H1 (cell line): ENCODE measurements at regions not wholly inside any gene's neighbourhood (a gene's known extent, or its start where the extent isn't known, plus 50 kb on each side); places are given as distances from the start of the nearest gene placed in this dataset.

Source experiments
- CTCF ChIA-PET: fragments of 300-600 bp; sonication (Branson Sonifier 250); formaldehyde crosslinking; loops from one replicate; lab custom pipeline; 2021; ENCODE audit not compliant: partially characterized antibody; lab: Charles Lee
- POLR2A ChIA-PET: fragments of 300-600 bp; sonication (Branson Sonifier 250); formaldehyde crosslinking; loops from one replicate; lab custom pipeline; 2021; ENCODE audit warnings: inconsistent platforms; ENCODE audit not compliant: partially characterized antibody; lab: Charles Lee
- DNase-seq, 2 experiments: peaks; one replicate each; pipeline versions ENCODE4 v3.0.0 to v3.0.0-alpha.2; 2010 to 2022; ENCODE audit warnings: low spot score in 2 of 2, low read depth in 1 of 2, mixed read lengths in 1 of 2
- FAIRE-seq: peaks from 2 replicates; lab custom pipeline; 2011; peaks lifted over from hg19 to GRCh38; lab: Jason Lieb, UNC
- H2AFZ ChIP-seq: 2 replicates; pipeline ENCODE4 v1.8.1; 2012; ENCODE audit warnings: low read length, inconsistent platforms
- H2AK5ac ChIP-seq: 2 replicates; pipeline ENCODE4 v1.6.1; 2013; ENCODE audit warnings: low read depth, low read length
- H2BK120ac ChIP-seq: replicated peaks from 2 replicates; pipeline ENCODE3; 2013; ENCODE audit warnings: low read depth, low read length, inconsistent platforms
- H2BK12ac ChIP-seq: 2 replicates; pipeline ENCODE4 v1.6.1; 2013; ENCODE audit warnings: low read depth, low read length
- H2BK15ac ChIP-seq: 2 replicates; pipeline ENCODE4 v1.6.1; 2013; ENCODE audit warnings: low read length
- H2BK20ac ChIP-seq: 2 replicates; pipeline ENCODE4 v1.6.1; 2013; ENCODE audit warnings: low read length
- H2BK5ac ChIP-seq: 2 replicates; pipeline ENCODE4 v1.6.1; 2013; ENCODE audit warnings: low read depth, low read length
- H3K14ac ChIP-seq: 2 replicates; pipeline ENCODE4 v1.6.1; 2013; ENCODE audit warnings: inconsistent platforms; ENCODE audit not compliant: insufficient read length
- H3K18ac ChIP-seq: 2 replicates; pipeline ENCODE4 v1.6.1; 2013; ENCODE audit warnings: low read length; ENCODE audit errors: extremely low read depth
- H3K23ac ChIP-seq: 2 replicates; pipeline ENCODE4 v1.6.1; 2013; ENCODE audit warnings: inconsistent platforms; ENCODE audit not compliant: insufficient read length
- H3K23me2 ChIP-seq: 2 replicates; pipeline ENCODE4 v1.6.1; 2013; ENCODE audit warnings: low read depth, low read length
- H3K27ac ChIP-seq: 2 replicates; pipeline ENCODE4 v1.6.1; 2011; ENCODE audit warnings: low read depth, low read length, inconsistent platforms
- H3K27me3 ChIP-seq, 4 experiments: replicated peaks in 1 of 4; 1 replicate in 1 of 4; 2 replicates in 3 of 4; pipeline versions ENCODE4 v1.6.1 to v1.8.1; 2011 to 2013; ENCODE audit warnings: low read length in 3 of 4, mild to moderate bottlenecking in 3 of 4, inconsistent platforms in 2 of 4, mixed read lengths in 2 of 4, moderate library complexity in 1 of 4; ENCODE audit not compliant: control insufficient read depth in 3 of 4, insufficient read depth in 3 of 4; ENCODE audit errors: extremely low read depth in 1 of 4
- H3K36me3 ChIP-seq, 4 experiments: 2 replicates each; pipeline versions ENCODE4 v1.6.1 to v1.8.1; 2011 to 2013; ENCODE audit warnings: mild to moderate bottlenecking in 4 of 4, low read length in 3 of 4, moderate library complexity in 2 of 4, control low read depth in 1 of 4, inconsistent platforms in 1 of 4; ENCODE audit not compliant: insufficient read depth in 4 of 4, control insufficient read depth in 2 of 4
- H3K4ac ChIP-seq: replicated peaks from 2 replicates; pipeline ENCODE3; 2013; ENCODE audit warnings: low read length, low read depth, mixed read lengths, inconsistent platforms; ENCODE audit not compliant: insufficient read length
- H3K4me1 ChIP-seq, 4 experiments: replicated peaks in 1 of 4; 1 replicate in 1 of 4; 2 replicates in 3 of 4; pipeline versions ENCODE4 v1.6.1 to v1.8.1; 2011 to 2013; ENCODE audit warnings: low read length in 3 of 4, inconsistent platforms in 2 of 4, mixed read lengths in 1 of 4; ENCODE audit not compliant: insufficient read depth in 4 of 4, control insufficient read depth in 3 of 4
- H3K4me2 ChIP-seq, 2 experiments: 2 replicates each; pipeline versions ENCODE4 v1.6.1 to v1.8.1; 2011 to 2013; ENCODE audit warnings: low read depth in 2 of 2, low read length in 2 of 2, control low read depth in 1 of 2, inconsistent platforms in 1 of 2, mild to moderate bottlenecking in 1 of 2; ENCODE audit not compliant: insufficient read depth in 1 of 2
- H3K4me3 ChIP-seq, 4 experiments: fragments of 200-600, 300-600 bp in 1 of 4; sonication (generic), shearing (Covaris generic), sonication (Bioruptor Twin) in 1 of 4; 2 replicates each; pipeline versions ENCODE4 v1.5.1 to v1.8.1; 2011 to 2016; ENCODE audit warnings: low read length in 4 of 4, low read depth in 3 of 4, control low read depth in 2 of 4, inconsistent platforms in 2 of 4, mild to moderate bottlenecking in 2 of 4, mixed read lengths in 1 of 4, moderate library complexity in 1 of 4; ENCODE audit not compliant: insufficient read depth in 2 of 4; ENCODE audit errors: extremely low read depth in 1 of 4
- H3K56ac ChIP-seq: replicated peaks from 2 replicates; pipeline ENCODE3; 2013; ENCODE audit warnings: low read depth, mild to moderate bottlenecking, mixed read lengths, low read length, inconsistent platforms; ENCODE audit not compliant: insufficient read length
- H3K79me1 ChIP-seq: 2 replicates; pipeline ENCODE4 v1.6.1; 2013; ENCODE audit warnings: low read depth, low read length, control low read depth
- H3K79me2 ChIP-seq, 2 experiments: 2 replicates each; pipeline versions ENCODE4 v1.6.1 to v1.8.1; 2012 to 2013; ENCODE audit warnings: low read length in 2 of 2, mild to moderate bottlenecking in 2 of 2, inconsistent platforms in 1 of 2; ENCODE audit not compliant: insufficient read depth in 2 of 2, control insufficient read depth in 1 of 2
- H3K9ac ChIP-seq, 4 experiments: replicated peaks in 1 of 4; 1 replicate in 1 of 4; 2 replicates in 3 of 4; pipeline versions ENCODE4 v1.6.1 to v1.8.1; 2011 to 2013; ENCODE audit warnings: low read depth in 3 of 4, low read length in 3 of 4, control low read depth in 2 of 4, mild to moderate bottlenecking in 2 of 4, moderate library complexity in 2 of 4, inconsistent platforms in 1 of 4; ENCODE audit errors: extremely low read depth in 1 of 4
- H3K9me3 ChIP-seq, 2 experiments: 2 replicates each; pipeline versions ENCODE4 v1.6.1 to v1.8.1; 2012 to 2013; ENCODE audit warnings: mild to moderate bottlenecking in 2 of 2, moderate library complexity in 2 of 2, control low read depth in 1 of 2, inconsistent platforms in 1 of 2, low read depth in 1 of 2, low read length in 1 of 2, mixed read lengths in 1 of 2; ENCODE audit not compliant: insufficient read depth in 2 of 2
- H4K20me1 ChIP-seq, 2 experiments: replicated peaks in 1 of 2; 2 replicates each; pipeline versions ENCODE3 to v1.8.1; 2011 to 2013; ENCODE audit warnings: inconsistent platforms in 2 of 2, low read length in 2 of 2, mild to moderate bottlenecking in 1 of 2; ENCODE audit not compliant: insufficient read depth in 2 of 2, control insufficient read depth in 1 of 2
- H4K5ac ChIP-seq: 2 replicates; pipeline ENCODE4 v1.6.1; 2013; ENCODE audit warnings: low read length, low read depth, mixed read lengths, inconsistent platforms; ENCODE audit not compliant: insufficient read length
- H4K8ac ChIP-seq: 2 replicates; pipeline ENCODE4 v1.8.0; 2013; ENCODE audit warnings: mild to moderate bottlenecking, moderate library complexity, low read length, inconsistent platforms; ENCODE audit not compliant: insufficient read depth; ENCODE audit errors: extremely low read depth
- H4K91ac ChIP-seq: replicated peaks from 2 replicates; pipeline ENCODE3; 2013; ENCODE audit warnings: low read length, mixed read lengths, inconsistent platforms; ENCODE audit not compliant: insufficient read length
- CTCF ChIP-seq, 3 experiments: IDR thresholded peaks; 1 replicate in 2 of 3; 2 replicates in 1 of 3; pipeline versions ENCODE4 v1.5.1 to v1.6.1; 2011; ENCODE audit warnings: low read length in 3 of 3, mild to moderate bottlenecking in 3 of 3, inconsistent platforms in 2 of 3, low read depth in 1 of 3, moderate library complexity in 1 of 3; ENCODE audit not compliant: insufficient read depth in 1 of 3; ENCODE audit errors: control extremely low read depth in 1 of 3
- KDM1A ChIP-seq: fragments of 200-600, 300-600 bp; sonication (generic); IDR thresholded peaks from 2 replicates; pipeline ENCODE4 v1.7.1; 2016; ENCODE audit warnings: mild to moderate bottlenecking, low read length, borderline replicate concordance
- RFX5 ChIP-seq: IDR thresholded peaks from 2 replicates; pipeline ENCODE4 v1.6.1; 2011; ENCODE audit warnings: low read depth, low read length, improper control_type of control experiment, borderline replicate concordance
- RNF2 ChIP-seq: fragments of 200-900, 300-1000 bp; sonication (generic); IDR thresholded peaks from 2 replicates; pipeline ENCODE4 v1.7.1; 2016; ENCODE audit warnings: borderline replicate concordance, low read depth, mild to moderate bottlenecking, antibody characterized with exemption, low read length; ENCODE audit not compliant: poor library complexity, severe bottlenecking; ENCODE audit errors: missing control alignments
- ZNF274 ChIP-seq: IDR thresholded peaks from 2 replicates; pipeline ENCODE4 v1.7.0; 2012; ENCODE audit warnings: low read length, borderline replicate concordance; ENCODE audit errors: extremely low read depth
- WGBS, 2 experiments: shearing (Covaris generic) in 1 of 2; methylation state at CpG; one replicate each; pipeline versions ENCODE4 v1.1.6 to v1.1.7; 2013 to 2015; ENCODE audit warnings: low lambda C conversion rate in 2 of 2, mixed read lengths in 2 of 2, inconsistent platforms in 1 of 2, low coverage in 1 of 2, missing lambda C conversion rate in 1 of 2; ENCODE audit not compliant: insufficient replicate concordance in 2 of 2, insufficient coverage in 1 of 2, insufficient read length in 1 of 2; ENCODE audit errors: extremely low coverage in 1 of 2, missing lambda C conversion rate in 1 of 2; 5-methylcytosine and 5-hydroxymethylcytosine counted together

GRCh38 chr6:62645274-62645673 is 359.2 kb upstream of the KHDRBS2 start:
- H3K4ac ChIP-seq, result no peak overlapping the region
- H2AK5ac ChIP-seq, result no peak overlapping the region
- H2BK120ac ChIP-seq, result no peak overlapping the region
- no peak overlapping the region for H2BK12ac ChIP-seq
- FAIRE-seq (no peak), DNase-seq (no peak)
- H4K20me1 ChIP-seq, result no peaks in the 10 kb centered on the region
- 89% methylated on average over 2 of the region's 2 CpGs; no CpG with 5 or more reads in 1 of the 2 experiments for WGBS, 2 experiments
- H4K5ac ChIP-seq, result no peak overlapping the region
- no peak overlapping the region for H2AFZ ChIP-seq
- no peak overlapping the region for H3K27ac ChIP-seq
- H3K9ac ChIP-seq, result no peak overlapping the region
- no peaks in the 10 kb centered on the region for H3K23me2 ChIP-seq
- no peaks in the 10 kb centered on the region for H3K4me1 ChIP-seq
- H2BK5ac ChIP-seq, result no peak overlapping the region
- ChIA-PET CTCF (no interaction called here), POLR2A (no interaction called here)
- H3K14ac ChIP-seq, result no peak overlapping the region
- no peak overlapping the region for H3K4me2 ChIP-seq
- peaks cover 28 to 30% of the 10 kb centered on the region in 2 experiments; a peak in 3 of 4 replicates for H3K9me3 ChIP-seq
- H3K4me3 ChIP-seq, result no peak overlapping the region
- H2BK15ac ChIP-seq, result no peak overlapping the region
- H4K8ac ChIP-seq, result no peak overlapping the region
- H4K91ac ChIP-seq, result no peak overlapping the region
- H3K79me1 ChIP-seq, result no peaks in the 10 kb centered on the region
- no peaks in the 10 kb centered on the region for H3K79me2 ChIP-seq
- H3K56ac ChIP-seq, result no peak overlapping the region
- TF ChIP-seq KDM1A (no peak), RFX5 (no peak), RNF2 (no peak), ZNF274 (no peak), CTCF (IDR thresholded peaks at IDR 0.05; ENCODE audit: control extremely low read depth in 1 of 3, insufficient read depth in 1 of 3, low read depth in 1 of 3, low read length in 3 of 3) (no peak)
- H3K18ac ChIP-seq, result no peak overlapping the region
- no peak overlapping the region for H3K23ac ChIP-seq
- H3K27me3 ChIP-seq, result no peaks in the 10 kb centered on the region
- no peak overlapping the region for H2BK20ac ChIP-seq
- no peaks in the 10 kb centered on the region; a peak in 1 of 8 replicates for H3K36me3 ChIP-seq
